Right ventricle myocardium inferior (tissue), 1 donor: ENCODE measurements at regions not wholly inside any gene's neighbourhood (a gene's known extent, or its start where the extent isn't known, plus 50 kb on each side); places are given as distances from the start of the nearest gene placed in this dataset.
"Not testable (repeated sequence)": the region's sequence is repeated elsewhere in the genome, so short reads cannot be mapped to it uniquely, and the experiment has no call there.

Experiments used
- ATAC-seq: fragments of 200-7000 bp; cut with Tn5 transposase; one replicate; pipeline ENCODE4 v1.9.1; 2020; ENCODE audit warnings: mild to moderate bottlenecking, moderate library complexity
- DNase-seq: peaks from one replicate; pipeline ENCODE4 v3.0.0; 2021; ENCODE audit errors: missing footprints
- intact Hi-C: fragments of 100-400 bp; cut with DNase I; formaldehyde crosslinking; loops from one replicate; pipeline ENCODE4 v1.11.0; 2022
- donor health status: DM: no; HTN: yes; CAD: no; lungs with severe emphysema.

DNA sequence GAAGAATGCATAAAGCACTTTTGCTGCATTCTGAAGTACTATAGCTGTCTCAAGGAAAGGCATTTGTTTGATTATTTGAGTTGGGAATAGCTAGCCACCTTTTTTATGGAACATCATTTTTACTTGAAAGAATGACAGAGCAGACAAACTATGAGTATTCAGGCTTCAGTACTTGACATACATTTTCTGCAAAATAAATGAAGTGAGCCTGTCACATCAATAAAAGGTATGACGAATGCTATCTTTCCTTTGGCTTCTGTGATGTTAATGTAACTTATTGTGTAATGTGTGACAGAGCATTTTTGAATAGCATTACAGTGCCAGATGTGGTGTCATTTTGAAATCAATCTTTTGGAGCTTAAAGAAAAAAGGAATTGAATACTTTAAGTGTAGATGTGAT is 440.3 kb upstream of the ONECUT1 start:
- DNase-seq (no peak), ATAC-seq (no peak)
- intact Hi-C loops = no loop called here

DNA sequence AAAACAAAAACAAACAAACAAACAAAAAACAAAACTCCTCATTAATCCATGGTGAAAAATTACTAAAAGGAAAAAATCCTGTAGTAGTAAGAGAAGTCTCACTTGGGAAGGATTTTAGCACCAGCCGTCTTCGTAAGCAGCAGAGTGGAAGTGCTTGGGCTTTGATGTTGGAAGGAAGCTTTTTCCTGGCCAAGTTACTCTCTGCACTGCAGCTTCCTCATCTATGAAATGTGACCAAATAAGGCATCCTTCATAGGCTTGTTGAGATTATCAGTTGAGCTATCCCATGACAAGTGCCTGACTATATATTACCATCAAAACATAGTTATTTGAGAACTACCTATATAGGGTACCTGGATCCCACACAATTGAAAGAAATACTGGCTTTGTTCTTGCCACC is 436.4 kb upstream of the ONECUT1 start:
- DNase-seq (no peak), ATAC-seq (no peak)
- intact Hi-C loops = no loop called here

DNA sequence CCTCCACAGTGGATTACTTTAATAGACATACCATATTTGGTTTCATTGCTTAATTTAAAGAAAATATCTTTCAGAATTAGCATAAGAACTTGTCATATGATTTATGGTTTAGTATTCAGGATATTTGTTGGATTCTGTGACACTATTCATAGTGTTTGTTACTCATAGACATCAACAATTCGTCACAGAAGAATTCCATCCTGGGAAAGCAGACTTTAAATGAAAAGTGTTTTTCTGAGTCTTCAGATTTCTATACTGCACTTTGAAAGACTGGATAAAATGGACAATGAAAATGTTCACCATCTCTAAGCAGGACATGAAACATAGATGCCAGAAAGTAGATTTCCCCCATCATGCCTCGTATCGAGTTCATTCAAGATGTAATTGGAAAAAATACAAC is 435.6 kb upstream of the ONECUT1 start:
- DNase-seq = no peak
- ATAC-seq = no peak
- intact Hi-C loops = no loop called here

DNA sequence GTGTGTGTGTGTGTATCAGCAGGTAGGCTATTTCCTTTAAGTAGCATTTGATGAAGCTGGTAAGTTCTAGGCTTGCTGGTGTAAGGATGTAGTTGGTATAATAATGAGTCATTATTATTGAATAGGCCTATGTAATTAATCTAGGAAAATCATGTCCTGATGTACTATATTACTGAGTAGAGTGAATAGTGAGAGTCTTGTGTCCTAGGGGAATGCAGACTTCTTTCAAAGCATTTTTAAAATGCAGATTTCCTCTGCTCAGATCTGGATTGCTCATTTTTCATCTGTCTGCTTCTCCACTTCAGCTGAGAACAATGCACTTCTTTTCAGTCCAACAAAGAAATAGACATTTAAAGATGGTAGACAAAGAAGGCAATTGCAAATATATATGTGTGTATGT is 434.2 kb upstream of the ONECUT1 start:
- intact Hi-C loops = no loop called here
- DNase-seq (no peak), ATAC-seq (no peak)

DNA sequence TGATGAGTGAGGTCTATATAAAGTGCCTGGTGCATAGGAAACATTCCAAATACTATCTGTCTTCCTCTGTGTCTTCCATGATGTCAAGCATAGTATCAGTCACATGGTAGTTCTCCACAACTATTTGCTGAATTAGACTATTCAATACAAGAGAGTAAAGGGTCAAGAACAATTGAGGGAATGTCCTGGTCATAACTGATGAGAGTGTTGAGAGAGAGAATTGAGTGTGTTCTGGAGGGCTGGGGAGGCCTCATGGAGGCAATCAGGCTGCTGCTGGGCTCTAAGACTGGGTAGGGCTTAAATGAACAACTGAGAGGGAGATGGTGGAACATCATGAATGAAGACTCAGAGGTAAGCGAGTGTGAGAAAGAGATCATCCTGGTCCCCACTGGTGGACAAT is 433.7 kb upstream of the ONECUT1 start:
- ATAC-seq (no peak), DNase-seq (no peak)
- intact Hi-C loops = no loop called here

DNA sequence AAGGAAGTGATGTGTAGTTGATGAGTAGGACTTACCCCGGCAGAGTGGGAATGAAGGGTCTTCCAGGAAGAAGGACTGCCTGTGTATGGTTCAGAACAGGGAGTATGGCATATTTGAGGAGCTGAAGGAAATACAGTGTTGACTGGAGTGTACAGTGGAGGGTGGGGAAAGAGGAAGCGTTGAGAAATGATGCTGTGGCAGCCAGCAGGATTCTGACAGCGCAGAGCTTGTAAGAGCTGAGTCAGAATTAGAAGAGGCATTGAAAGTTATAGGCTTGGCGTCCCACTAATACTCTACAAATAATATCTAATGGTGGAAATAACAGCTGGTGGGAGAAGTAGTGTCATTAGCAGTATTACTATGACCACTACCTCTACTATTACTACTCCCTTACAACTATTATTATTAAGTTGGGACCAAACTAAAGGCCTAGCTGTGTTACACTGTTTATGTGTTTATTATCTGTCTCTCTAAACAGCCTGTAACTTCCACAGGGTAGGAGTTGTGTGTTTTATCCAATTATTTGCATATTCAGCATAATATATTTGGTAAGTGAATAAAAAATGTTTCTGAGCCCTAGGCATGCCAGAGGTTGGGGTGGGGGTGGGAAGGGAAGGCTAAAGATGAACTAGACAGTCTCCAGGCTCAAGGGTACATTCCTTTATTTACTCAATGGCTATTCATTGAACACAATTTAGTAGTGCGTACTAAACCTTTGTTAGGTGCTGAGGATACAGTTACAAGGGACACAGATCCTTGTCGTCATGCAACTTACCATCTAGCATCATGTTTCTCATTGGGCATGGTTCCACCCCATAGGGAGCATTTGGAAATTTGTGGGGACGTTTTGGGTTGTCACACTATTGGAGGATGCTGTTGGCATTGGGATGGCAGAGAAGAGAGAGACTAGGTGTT is 428.8 kb upstream of the ONECUT1 start:
- intact Hi-C loops = no loop called here
- DNase-seq = no peak
- ATAC-seq = no peak

DNA sequence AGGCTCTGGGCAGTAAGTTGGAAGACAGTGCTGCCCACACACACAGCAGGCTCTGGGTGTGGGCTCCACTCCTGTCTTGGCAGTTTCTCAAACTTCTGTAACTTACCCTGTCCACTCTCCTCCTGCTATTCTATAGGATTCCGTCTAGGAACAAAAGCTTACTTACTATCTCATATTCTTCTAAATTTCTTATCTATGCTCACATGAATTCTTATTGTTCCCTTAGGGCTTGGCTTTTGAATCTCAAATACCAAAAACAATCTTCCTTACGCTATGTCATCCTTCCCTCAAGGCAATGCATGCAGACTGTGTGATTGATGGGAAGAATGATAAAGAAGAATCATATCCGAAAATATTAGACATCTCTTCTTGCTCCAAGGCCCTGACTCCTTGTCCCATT is 425.9 kb upstream of the ONECUT1 start:
- no peak for ATAC-seq
- intact Hi-C loops = no loop called here
- no peak for DNase-seq

DNA sequence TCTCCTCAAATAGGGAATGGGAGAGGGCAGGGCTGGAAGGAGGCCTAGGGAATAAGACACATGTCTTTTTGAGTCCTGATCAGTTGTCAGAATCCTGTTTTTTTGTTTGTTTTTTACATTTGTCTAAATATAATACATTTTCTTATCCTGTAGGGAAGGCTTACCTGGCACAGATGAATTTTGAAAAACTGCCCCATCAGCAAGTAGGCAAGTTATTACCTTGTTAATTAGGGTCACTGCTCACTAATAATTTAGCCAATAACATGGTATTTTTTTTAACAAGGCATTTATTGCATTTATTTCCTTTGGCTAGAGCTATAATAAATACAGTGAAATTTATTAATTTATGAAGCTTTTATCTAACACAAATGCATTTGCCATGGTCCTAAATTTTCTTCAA is 423.2 kb upstream of the ONECUT1 start:
- intact Hi-C loops = no loop called here
- ATAC-seq (no peak), DNase-seq (no peak)

DNA sequence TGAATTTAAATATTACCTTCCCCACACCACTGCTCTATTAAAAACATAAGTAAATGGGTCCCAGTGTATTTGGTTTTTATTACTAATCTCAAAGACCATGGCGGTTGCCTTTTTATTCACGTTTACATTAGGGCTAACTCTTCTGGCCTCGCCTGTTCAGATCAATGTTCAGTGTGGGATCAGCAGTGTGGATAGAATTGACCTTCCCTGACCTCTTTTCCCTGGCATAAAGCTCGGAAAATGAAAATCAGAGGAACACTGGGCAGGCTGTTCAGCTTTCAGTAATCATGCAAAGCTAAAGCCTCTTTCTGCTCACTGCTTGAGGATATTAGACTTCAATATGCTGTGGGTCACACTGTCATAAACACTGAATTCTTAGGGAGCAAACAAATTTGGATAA is 422.6 kb upstream of the ONECUT1 start:
- intact Hi-C loops = no loop called here
- DNase-seq = no peak
- ATAC-seq = no peak

DNA sequence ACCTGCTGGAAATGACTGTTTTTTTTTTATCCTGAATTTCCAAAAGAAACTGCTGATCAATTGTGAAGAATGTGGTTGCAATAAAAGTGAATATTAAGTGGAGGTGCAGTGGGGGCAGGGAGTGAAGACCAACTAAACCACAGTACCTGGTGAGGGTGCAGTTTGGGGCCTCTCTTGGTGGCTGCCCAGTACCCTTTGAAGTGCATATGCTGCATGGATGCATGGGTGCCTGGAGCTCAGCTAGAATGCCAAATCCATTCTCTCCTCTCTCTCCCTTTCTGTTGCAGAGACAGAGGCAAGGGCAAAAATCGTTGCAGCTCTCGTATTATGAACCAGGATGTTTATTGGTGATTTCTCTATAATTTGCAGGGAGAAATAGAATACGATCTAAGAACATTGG is 420.5 kb upstream of the ONECUT1 start:
- intact Hi-C loops = no loop called here
- no peak for ATAC-seq
- no peak for DNase-seq

DNA sequence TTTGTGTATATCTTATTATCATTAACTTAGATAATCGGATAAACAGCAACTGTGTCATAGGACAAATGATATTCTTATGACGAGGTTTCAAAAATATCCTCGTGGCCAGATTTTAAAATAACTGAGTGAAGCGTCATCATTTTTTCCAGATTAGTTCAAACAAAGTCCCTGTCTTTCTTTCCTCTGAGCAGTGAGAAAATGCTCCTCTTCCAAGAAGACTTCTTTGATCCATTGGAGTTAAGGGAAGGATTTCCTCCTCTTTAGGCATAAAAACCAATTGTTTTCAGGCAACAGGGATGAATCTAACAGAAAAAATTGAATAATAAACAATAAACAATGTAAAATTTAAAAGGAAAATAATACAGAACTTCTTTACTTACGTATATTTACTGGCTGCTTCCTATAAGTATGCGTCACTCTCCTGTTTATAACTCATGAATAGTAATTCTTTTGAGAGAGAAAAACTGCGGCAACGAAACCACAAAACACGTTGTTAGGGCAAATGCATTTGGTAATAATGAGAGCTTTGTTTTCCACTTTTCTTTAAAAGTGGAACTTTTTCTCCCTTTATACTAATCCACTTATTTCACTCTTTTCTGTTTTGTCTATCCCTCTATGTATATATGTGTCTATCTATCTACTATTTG is 419.4 kb upstream of the ONECUT1 start:
- intact Hi-C loops = no loop called here
- no peak for ATAC-seq

DNA sequence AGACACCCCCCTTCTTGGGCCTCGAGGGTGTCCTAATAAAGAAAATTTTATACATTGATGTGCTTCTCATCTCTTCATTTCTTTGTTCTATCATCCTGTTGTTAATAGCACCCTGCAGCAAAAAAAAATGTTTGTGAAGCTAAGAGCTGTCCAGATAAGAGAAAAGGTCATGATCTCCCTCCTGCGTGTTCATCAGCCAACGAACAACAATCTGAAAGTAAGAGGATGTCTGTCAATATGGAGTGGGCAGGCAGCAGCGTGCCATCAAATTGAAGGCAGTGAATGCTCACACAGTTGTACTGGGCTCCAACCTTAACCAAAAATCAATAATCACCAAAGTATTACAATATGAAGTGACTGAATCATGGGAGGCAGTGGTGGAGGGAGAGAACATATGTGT is 418.6 kb upstream of the ONECUT1 start:
- DNase-seq (no peak), ATAC-seq (no peak)
- intact Hi-C loops = no loop called here

More for the DNA sequence above, 419.4 kb upstream of the ONECUT1 start:
- DNase-seq = no peak

DNA sequence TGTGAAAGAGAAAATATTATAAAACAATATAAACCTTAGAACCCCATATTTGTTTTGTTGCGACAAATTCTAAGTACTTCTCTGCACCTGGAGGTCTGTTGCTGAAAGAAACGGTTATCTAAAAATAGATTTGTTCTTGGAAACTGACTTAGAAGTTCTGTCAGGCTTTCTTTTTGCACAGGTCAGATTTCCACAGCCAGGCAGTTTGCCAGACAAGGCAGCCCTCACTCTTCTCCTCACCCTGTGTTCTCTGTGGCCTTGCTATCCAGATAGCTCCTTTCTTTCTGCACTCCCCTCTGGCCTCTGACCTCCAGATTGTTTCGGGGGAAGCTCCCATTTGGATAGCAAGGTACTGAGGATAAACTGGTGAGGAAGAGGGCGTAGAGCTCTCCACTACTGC is 413.3 kb upstream of the ONECUT1 start:
- ATAC-seq = no peak
- intact Hi-C loops = no loop called here

DNA sequence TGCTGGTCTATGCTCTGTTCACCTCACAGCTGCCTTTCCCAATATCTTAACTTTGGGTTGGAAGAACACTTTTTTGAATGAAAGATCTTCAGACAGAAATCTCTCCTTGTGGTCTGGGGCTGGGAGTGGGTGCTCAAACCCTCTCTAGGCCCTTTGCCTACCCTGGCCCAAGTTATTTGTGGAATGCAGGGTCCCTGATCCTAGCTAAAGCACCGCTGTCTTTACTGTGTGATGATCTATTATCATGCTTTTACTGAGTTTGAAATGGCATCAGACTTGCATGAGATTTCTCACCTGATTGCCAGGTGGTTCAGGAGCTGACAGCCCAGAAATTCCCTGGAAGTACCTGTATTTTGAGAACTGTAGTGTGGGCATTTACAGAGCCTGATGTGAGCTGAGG is 412.7 kb upstream of the ONECUT1 start:
- intact Hi-C loops = no loop called here
- no peak for ATAC-seq
- DNase-seq = no peak

More for the DNA sequence above, 413.3 kb upstream of the ONECUT1 start:
- no peak for DNase-seq

DNA sequence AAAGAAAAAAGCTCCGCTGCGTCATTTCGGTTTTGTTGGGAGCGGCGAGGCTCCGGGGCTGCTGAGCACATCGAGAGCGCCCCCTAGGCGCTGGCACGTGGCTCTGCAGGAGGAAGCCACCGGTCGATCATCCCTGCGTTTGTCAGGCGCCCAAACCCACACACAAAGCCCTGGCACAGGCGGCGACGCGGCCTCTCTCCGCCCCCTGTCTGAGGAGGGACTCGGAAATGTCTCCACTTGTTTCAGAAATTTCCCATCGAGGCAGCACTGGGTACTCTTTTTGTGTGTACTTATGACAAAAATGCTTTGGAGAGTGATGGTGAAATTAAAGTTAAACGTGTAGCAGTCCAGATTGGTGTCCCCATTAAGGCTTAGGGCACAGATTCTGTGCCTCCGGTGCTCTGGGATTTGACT is 407.3 kb upstream of the ONECUT1 start:
- ATAC-seq (no peak), DNase-seq (peak; percentile 70)
- intact Hi-C loops = loop anchor here (5.0 kb wide), 1 partner anchor 415 kb away; no protein-coding TSS in a partner anchor

DNA sequence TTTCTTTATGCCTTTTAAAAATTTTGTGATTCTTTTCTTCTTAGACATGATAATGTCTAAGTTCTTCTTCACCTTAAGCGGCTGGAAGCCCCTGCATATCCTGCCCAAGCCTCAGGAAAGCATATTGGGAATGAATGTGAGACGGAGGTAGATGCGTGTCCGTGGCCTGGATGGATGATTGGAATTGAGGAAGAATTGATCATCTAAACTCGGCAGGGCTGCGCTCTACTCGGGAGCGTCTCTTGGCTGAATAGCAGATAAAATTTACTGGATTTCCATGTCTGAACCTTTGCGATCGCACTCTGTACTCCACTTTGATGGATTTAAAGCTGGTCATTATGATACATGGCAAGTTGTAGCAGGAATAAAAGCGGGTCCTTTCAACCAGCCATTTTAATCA is 406.7 kb upstream of the ONECUT1 start:
- DNase-seq (peak; percentile 48), ATAC-seq (no peak)
- intact Hi-C loops = loop anchor here (5.0 kb wide), 1 partner anchor 414 kb away; no protein-coding TSS in a partner anchor

DNA sequence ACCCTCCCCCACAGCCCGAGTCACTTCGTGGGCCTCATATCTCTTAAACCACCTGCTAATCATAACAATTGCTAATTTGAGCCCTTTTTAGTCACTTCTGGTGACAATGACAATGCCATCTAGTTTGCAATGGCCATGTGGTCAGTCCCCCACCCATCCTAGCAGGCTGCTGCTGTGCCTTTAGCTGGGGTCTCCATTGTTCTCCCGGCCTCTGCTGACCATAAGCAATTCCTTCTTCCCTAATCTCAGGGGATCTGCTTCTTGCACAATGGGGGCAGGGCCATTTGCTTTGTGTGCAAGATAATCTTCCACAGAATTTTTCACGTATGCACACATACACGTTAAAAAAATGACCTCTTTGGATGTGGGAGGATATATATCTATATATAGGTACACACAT is 406.1 kb upstream of the ONECUT1 start:
- DNase-seq (no peak), ATAC-seq (no peak)
- intact Hi-C loops = loop anchor here (5.0 kb wide), 1 partner anchor 414 kb away; no protein-coding TSS in a partner anchor

DNA sequence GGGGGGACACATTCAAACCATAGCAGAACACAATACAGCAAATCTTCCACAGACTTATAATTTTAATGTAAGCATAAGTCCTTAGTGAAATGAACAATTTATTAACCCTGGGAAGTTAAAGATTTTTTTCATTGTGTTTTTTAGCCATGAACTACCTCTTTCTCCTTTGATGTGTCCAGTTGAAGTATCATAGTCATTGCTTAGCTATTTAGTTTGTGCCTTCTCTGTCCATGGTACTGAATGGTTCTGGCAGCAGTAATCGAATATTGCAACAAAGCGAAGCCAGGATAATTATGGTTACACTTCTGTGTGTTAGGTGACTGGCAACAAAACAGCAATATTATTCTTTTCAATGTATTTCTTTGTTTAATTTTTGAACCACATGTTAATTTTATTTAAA is 403.0 kb upstream of the ONECUT1 start:
- intact Hi-C loops = no loop called here
- DNase-seq = no peak
- no peak for ATAC-seq

DNA sequence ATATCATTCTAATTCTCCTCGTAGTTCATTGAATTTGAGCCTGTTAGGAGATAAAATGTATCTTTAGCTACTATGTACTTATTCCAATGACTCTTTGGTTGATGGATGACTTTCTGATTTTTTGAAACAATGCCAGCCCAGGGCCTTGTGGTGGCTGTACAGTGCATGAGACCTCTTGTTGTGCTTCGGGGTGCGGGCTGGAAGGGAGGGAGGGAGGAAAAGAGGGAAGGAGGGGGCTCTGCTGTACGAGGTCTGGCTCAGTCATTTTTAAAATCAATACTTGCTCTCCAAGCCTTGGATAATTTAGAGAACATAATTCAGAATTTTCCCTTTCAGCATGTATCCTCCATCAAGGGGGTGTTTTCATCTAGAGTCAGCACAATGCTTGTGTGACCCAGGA is 399.7 kb upstream of the ONECUT1 start:
- DNase-seq (no peak), ATAC-seq (no peak)
- intact Hi-C loops = no loop called here

DNA sequence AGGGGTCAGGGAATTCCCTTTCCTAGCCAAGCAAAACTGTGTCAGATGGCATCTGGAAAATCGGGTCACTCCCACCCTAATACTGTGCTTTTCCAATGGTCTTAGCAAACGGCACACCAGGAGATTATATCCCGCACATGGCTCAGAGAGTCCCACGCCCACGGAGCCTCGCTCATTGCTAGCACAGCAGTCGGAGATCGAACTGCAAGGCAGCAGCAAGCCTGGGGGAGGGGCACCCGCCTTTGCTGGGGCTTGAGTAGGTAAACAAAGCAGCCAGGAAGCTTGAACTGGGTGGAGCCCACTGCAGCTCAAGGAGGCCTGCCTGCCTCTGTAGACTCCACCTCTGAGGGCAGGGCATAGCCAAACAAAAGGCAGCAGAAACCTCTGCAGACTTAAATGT is 393.3 kb upstream of the ONECUT1 start:
- ATAC-seq, intact Hi-C loops, DNase-seq: not testable (repeated sequence)
